ENCODE measurements at regions not wholly inside any gene's neighbourhood (a gene's known extent, or its start where the extent isn't known, plus 50 kb on each side); places are given as distances from the start of the nearest gene placed in this dataset.
"Not testable (repeated sequence)": the region's sequence is repeated elsewhere in the genome, so short reads cannot be mapped to it uniquely, and the experiment has no call there.

GRCh38 chr5:85475151-85475550 lies 1090.5 kb upstream of the EDIL3 start:
- ATAC-seq, result not testable (repeated sequence)

DNA sequence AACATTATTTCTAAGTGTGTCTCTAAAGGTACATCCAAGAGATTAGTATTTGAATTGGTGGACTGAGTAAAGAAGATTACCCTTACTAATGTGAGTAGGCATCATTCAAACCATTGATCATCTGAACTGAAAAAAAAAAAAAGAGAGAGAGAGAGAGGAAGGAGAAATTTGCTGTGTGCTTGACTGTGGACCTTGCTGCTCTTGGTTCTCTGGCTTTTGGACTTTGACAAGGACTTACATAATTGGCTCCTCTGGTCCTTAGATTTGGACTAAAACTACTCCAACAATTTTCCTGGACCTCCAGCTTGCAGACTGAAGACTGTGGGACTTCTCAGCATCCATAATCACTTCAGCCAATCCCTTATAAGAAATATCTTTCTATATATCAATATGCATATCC lies 1091.9 kb upstream of the EDIL3 start:
- intact Hi-C loops (cut with DNase I), result no loop called here
- H3K9me3 ChIP-seq (ENCODE audit: control insufficient read depth, low read length), result no peaks in the 10 kb centered on the region
- DNase-seq, result no peak
- no peak overlapping the region for H3K27ac ChIP-seq (ENCODE audit: low read length)
- no peaks in the 10 kb centered on the region for H3K27me3 ChIP-seq (ENCODE audit: control insufficient read depth, insufficient read depth)
- H3K4me1 ChIP-seq (ENCODE audit: control insufficient read depth, insufficient read depth, low read length), result no peaks in the 10 kb centered on the region
- H3K4me3 ChIP-seq (ENCODE audit: low read length), result no peak overlapping the region
- ATAC-seq, result no peak

More at GRCh38 chr5:85475151-85475550, 1090.5 kb upstream of the EDIL3 start:
- H3K27ac ChIP-seq (ENCODE audit: low read length); H3K4me1 ChIP-seq (ENCODE audit: control insufficient read depth, insufficient read depth, low read length); DNase-seq; H3K27me3 ChIP-seq (ENCODE audit: control insufficient read depth, insufficient read depth); H3K4me3 ChIP-seq (ENCODE audit: low read length); H3K9me3 ChIP-seq (ENCODE audit: control insufficient read depth, low read length); intact Hi-C loops (cut with DNase I): not testable (repeated sequence)
- 81% methylated on average over 4 of the region's 4 CpGs for WGBS

DNA sequence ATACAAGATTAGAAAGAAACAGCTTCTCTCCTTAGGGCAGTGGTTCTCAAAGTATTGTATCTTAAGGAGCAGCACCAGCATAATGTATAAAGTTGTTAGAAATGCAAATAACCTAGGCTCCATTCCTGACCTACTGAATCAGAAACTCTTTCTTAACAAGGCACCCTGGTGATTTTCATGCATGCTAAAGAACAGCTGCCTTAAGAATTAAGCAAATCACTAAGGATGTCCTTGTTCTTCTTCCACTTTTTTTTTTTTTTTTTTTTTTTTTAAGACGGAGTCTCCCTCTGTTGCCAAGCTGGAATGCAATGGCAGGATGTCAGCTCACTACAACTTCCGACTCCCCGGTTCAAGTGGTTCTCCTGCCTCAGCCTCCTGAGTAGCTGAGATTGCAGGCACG lies 1095.2 kb upstream of the EDIL3 start:
- Histone ChIP-seq H3K9me3 (ENCODE audit: control insufficient read depth, low read length) (no peaks in the 10 kb centered on the region), H3K4me3 (ENCODE audit: low read length) (no peak overlapping the region), H3K27ac (ENCODE audit: low read length) (no peak overlapping the region), H3K4me1 (ENCODE audit: control insufficient read depth, insufficient read depth, low read length) (no peaks in the 10 kb centered on the region), H3K27me3 (ENCODE audit: control insufficient read depth, insufficient read depth) (no peaks in the 10 kb centered on the region)
- no peak for DNase-seq
- 91% methylated on average over 4 of the region's 4 CpGs for WGBS
- intact Hi-C loops (cut with DNase I), result no loop called here
- ATAC-seq, result no peak

DNA sequence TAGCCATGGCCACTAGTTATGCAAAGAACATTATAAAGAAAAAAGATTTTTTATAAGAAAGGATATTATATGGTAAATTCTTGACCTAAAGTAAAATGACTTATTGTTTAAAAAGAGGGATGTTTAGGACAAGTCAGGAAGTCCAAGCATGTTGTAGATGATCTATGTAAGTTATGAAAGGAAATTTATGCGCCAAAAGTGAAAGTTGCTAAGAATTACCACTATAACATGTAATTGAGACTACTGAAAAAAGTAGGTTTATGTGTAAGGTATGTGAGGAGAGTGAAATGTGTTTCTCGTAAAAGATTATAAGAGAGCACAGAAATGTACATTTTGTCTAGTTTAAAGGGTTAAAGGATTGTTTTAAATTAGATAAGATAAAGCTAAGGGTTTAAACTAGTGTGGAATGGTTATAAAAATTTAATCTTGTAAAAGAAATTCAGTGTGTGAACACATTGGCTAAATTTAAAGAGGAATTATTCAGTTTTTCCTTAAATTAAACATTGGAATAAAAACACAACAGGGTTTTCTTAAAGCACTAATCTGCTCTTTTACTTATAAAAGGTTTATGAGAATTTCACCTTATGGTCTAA lies 1100.4 kb upstream of the EDIL3 start:
- H3K9me3 ChIP-seq (ENCODE audit: control insufficient read depth, low read length), result no peaks in the 10 kb centered on the region

DNA sequence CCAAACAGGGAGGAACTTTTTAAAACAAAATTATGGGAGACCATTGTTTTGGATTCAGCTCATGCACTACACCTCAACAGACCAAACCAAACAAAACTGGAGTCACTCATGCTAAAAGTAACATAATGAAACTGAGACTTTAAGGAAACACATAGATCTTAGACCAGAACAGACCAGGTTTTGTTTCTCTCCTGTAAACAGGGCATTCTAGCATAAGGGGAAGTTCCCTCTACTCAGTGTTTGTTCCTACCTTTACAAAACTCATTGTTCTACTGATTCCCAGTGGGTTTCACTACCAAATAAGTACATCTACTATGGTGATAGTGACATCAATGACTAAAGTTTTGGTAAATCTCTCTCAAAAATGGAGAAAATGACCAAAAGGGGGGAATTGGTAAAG lies 1103.6 kb upstream of the EDIL3 start:
- no peak for ATAC-seq
- intact Hi-C loops (cut with DNase I), result no loop called here
- Histone ChIP-seq H3K4me1 (ENCODE audit: control insufficient read depth, insufficient read depth, low read length) (no peaks in the 10 kb centered on the region), H3K9me3 (ENCODE audit: control insufficient read depth, low read length) (no peaks in the 10 kb centered on the region), H3K27ac (ENCODE audit: low read length) (no peak overlapping the region), H3K27me3 (ENCODE audit: control insufficient read depth, insufficient read depth) (no peaks in the 10 kb centered on the region), H3K4me3 (ENCODE audit: low read length) (no peak overlapping the region)
- DNase-seq, result no peak

More for the DNA sequence above, 1100.4 kb upstream of the EDIL3 start:
- intact Hi-C loops (cut with DNase I), result no loop called here
- H3K27me3 ChIP-seq (ENCODE audit: control insufficient read depth, insufficient read depth), result no peaks in the 10 kb centered on the region
- H3K27ac ChIP-seq (ENCODE audit: low read length), result no peak overlapping the region
- H3K4me1 ChIP-seq (ENCODE audit: control insufficient read depth, insufficient read depth, low read length), result no peaks in the 10 kb centered on the region
- DNase-seq (no peak), ATAC-seq (no peak)
- H3K4me3 ChIP-seq (ENCODE audit: low read length), result no peak overlapping the region
- WGBS, result 82% methylated on average over 2 of the region's 2 CpGs

DNA sequence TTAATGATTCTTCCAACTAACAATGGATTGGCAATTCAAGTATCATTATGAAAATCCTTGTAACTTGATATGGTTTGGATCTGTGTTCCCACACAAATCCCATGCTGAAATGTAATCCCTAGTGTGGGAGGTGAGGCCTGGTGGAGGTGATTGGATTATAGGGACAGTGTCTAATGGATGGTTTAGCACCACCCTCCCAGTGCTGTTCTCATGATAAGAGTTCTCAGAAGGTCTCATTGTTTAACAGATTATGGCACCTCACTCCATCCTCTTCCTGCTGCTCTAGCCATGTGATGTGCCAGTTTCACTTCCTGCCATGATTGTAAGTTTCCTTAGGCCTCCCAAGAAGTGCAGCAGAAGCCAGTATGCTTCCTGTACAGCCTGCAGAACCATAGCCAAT lies 1116.2 kb upstream of the EDIL3 start:
- no peaks in the 10 kb centered on the region for H3K9me3 ChIP-seq (ENCODE audit: control insufficient read depth, low read length)
- H3K4me3 ChIP-seq (ENCODE audit: low read length), result no peak overlapping the region
- intact Hi-C loops (cut with DNase I), result no loop called here
- ATAC-seq (no peak), DNase-seq (no peak)
- no peaks in the 10 kb centered on the region for H3K27me3 ChIP-seq (ENCODE audit: control insufficient read depth, insufficient read depth)
- no peaks in the 10 kb centered on the region for H3K4me1 ChIP-seq (ENCODE audit: control insufficient read depth, insufficient read depth, low read length)
- no peak overlapping the region for H3K27ac ChIP-seq (ENCODE audit: low read length)

GRCh38 chr5:85512896-85513295 lies 1104.8 kb upstream of the COX7C start:
- WGBS, result 87% methylated on average over 4 of the region's 4 CpGs
- no peak overlapping the region for H3K27ac ChIP-seq (ENCODE audit: low read length)
- DNase-seq, result peak in 1 of 3 donors; percentile 37

DNA sequence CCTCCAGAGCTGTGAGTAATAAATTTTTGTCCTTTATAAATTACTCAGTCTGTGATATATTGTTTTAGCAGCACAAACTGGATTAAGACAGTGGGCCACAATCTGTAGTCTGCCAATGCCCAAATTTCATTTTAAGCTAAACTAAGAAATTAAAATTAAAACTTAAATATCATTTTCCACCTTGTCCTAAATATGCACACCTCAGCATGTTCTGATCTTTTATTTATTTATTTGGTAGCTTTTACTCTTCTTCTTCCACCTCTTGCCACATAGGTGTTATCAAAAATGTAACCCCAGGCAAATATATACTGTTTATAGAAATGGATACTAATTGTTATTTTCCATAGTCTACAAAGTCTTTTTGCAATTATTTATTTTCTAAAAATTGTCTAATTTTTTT lies 1102.2 kb upstream of the COX7C start:
- Histone ChIP-seq H3K9me3 (ENCODE audit: control insufficient read depth, low read length) (no peaks in the 10 kb centered on the region), H3K27me3 (ENCODE audit: control insufficient read depth, insufficient read depth) (no peaks in the 10 kb centered on the region), H3K27ac (ENCODE audit: low read length) (no peak overlapping the region), H3K4me3 (ENCODE audit: low read length) (no peak overlapping the region), H3K4me1 (ENCODE audit: control insufficient read depth, insufficient read depth, low read length) (no peaks in the 10 kb centered on the region)
- intact Hi-C loops (cut with DNase I), result no loop called here
- no peak for ATAC-seq
- no peak for DNase-seq

More at GRCh38 chr5:85512896-85513295, 1104.8 kb upstream of the COX7C start:
- H3K4me3 ChIP-seq (ENCODE audit: low read length), result no peak overlapping the region
- intact Hi-C loops (cut with DNase I), result no loop called here
- no peak for ATAC-seq
- no peaks in the 10 kb centered on the region for H3K27me3 ChIP-seq (ENCODE audit: control insufficient read depth, insufficient read depth)
- no peaks in the 10 kb centered on the region for H3K9me3 ChIP-seq (ENCODE audit: control insufficient read depth, low read length)
- no peaks in the 10 kb centered on the region for H3K4me1 ChIP-seq (ENCODE audit: control insufficient read depth, insufficient read depth, low read length)

- no peak for ATAC-seq
Observed at GRCh38 chr5:85517386-85517785, 1100.4 kb upstream of the COX7C start.

GRCh38 chr5:85533341-85534047 lies 1084.2 kb upstream of the COX7C start:
- Histone ChIP-seq H3K27ac (ENCODE audit: low read length) (no peak overlapping the region), H3K27me3 (ENCODE audit: control insufficient read depth, insufficient read depth) (no peaks in the 10 kb centered on the region), H3K9me3 (ENCODE audit: control insufficient read depth, low read length) (no peaks in the 10 kb centered on the region), H3K4me3 (ENCODE audit: low read length) (no peak overlapping the region), H3K4me1 (ENCODE audit: control insufficient read depth, insufficient read depth, low read length) (no peaks in the 10 kb centered on the region)
- 75% methylated on average over 4 of the region's 4 CpGs for WGBS
- DNase-seq (peak in 1 of 3 donors; percentile 42), ATAC-seq (peak in 1 of 2 donors; percentile 75)
- intact Hi-C loops (cut with DNase I), result no loop called here

More at GRCh38 chr5:85517386-85517785, 1100.4 kb upstream of the COX7C start:
- DNase-seq, result no peak
- H3K9me3 ChIP-seq (ENCODE audit: control insufficient read depth, low read length), result no peaks in the 10 kb centered on the region
- no peak overlapping the region for H3K27ac ChIP-seq (ENCODE audit: low read length)
- 83% methylated on average over 3 of the region's 3 CpGs for WGBS
- intact Hi-C loops (cut with DNase I), result no loop called here
- H3K4me1 ChIP-seq (ENCODE audit: control insufficient read depth, insufficient read depth, low read length), result no peaks in the 10 kb centered on the region
- H3K4me3 ChIP-seq (ENCODE audit: low read length), result no peak overlapping the region
- no peaks in the 10 kb centered on the region for H3K27me3 ChIP-seq (ENCODE audit: control insufficient read depth, insufficient read depth)

DNA sequence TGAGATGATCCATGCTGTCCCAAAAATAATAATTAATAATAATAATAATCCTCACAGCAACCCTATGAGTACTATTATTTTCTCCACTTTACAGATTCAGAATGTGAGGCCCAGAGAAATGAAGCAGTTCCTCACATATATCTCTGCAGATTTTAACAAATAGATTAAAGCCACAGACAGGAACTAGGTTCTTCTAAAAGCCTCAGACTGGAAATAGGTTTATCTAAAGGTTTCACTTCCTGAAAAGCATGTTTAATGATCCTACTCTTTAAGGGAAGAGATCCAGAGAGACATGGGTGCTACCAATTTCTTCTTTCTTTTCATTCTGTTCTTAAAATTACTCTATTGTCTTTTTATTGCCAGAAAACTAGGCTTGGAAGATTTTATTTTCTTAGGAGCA lies 1079.4 kb upstream of the COX7C start:
- Histone ChIP-seq H3K27ac (ENCODE audit: low read length) (no peak overlapping the region), H3K4me1 (ENCODE audit: control insufficient read depth, insufficient read depth, low read length) (no peaks in the 10 kb centered on the region), H3K4me3 (ENCODE audit: low read length) (no peak overlapping the region), H3K9me3 (ENCODE audit: control insufficient read depth, low read length) (no peaks in the 10 kb centered on the region), H3K27me3 (ENCODE audit: control insufficient read depth, insufficient read depth) (no peaks in the 10 kb centered on the region)
- DNase-seq, result no peak
- ATAC-seq, result no peak
- intact Hi-C loops (cut with DNase I), result no loop called here

DNA sequence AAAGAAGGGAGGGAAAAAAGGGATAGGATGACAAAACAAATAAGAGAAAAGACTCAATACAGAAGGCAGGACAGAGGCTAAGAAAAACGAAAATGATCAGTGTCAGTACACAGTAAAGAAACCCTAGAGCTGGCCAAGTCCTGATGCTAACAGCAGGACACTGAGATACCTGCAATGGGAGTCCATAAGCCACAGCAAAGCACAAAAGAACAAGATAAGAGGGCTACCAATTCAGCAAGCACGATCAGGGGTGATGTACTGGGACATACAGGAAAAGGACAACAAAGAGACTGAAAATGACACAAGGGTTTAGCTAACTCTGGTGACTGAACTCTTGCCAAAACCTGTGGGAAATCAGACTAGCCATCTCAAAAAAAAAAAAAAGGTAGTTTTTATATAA lies 1072.6 kb upstream of the COX7C start:
- no peak overlapping the region for H3K4me3 ChIP-seq (ENCODE audit: low read length)
- no peaks in the 10 kb centered on the region for H3K27me3 ChIP-seq (ENCODE audit: control insufficient read depth, insufficient read depth)
- WGBS, result 26% methylated on average over 2 of the region's 2 CpGs
- H3K4me1 ChIP-seq (ENCODE audit: control insufficient read depth, insufficient read depth, low read length), result no peaks in the 10 kb centered on the region
- no peak overlapping the region for H3K27ac ChIP-seq (ENCODE audit: low read length)
- ATAC-seq, result no peak
- intact Hi-C loops (cut with DNase I), result no loop called here
- no peak for DNase-seq
- H3K9me3 ChIP-seq (ENCODE audit: control insufficient read depth, low read length), result no peaks in the 10 kb centered on the region
